ENCODE measurements at regions not wholly inside any gene's neighbourhood (a gene's known extent, or its start where the extent isn't known, plus 50 kb on each side); places are given as distances from the start of the nearest gene placed in this dataset.

DNA sequence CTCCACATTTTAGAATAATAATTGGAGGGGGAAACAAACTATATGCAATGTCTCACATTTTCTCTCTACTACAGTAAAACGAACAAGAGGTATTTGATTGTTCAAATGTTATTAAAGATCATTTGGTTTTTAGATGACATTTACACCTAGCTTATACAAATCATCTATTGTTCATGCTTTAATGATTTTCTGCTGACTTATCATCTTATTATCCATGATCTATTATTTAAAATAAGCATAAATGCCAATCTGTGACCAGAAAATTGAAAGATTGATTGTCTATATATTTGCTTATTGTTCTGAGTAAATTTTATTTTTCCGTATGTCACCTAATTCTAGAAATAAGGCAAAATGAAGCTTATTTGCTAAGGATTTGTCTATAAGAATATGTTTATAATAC lies 537.2 kb downstream of the KCNJ3 start:
- DNase-seq (ENCODE audit: low read depth): no peak
- no peak overlapping the region for H3K4me3 ChIP-seq (ENCODE audit: low read length)
- TF ChIP-seq, protein P1, sequence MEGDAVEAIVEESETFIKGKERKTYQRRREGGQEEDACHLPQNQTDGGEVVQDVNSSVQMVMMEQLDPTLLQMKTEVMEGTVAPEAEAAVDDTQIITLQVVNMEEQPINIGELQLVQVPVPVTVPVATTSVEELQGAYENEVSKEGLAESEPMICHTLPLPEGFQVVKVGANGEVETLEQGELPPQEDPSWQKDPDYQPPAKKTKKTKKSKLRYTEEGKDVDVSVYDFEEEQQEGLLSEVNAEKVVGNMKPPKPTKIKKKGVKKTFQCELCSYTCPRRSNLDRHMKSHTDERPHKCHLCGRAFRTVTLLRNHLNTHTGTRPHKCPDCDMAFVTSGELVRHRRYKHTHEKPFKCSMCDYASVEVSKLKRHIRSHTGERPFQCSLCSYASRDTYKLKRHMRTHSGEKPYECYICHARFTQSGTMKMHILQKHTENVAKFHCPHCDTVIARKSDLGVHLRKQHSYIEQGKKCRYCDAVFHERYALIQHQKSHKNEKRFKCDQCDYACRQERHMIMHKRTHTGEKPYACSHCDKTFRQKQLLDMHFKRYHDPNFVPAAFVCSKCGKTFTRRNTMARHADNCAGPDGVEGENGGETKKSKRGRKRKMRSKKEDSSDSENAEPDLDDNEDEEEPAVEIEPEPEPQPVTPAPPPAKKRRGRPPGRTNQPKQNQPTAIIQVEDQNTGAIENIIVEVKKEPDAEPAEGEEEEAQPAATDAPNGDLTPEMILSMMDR (IDR thresholded peaks at IDR 0.05; ENCODE audit: insufficient read depth, low read depth, low read length, missing control alignments): no peak

GRCh38 chr2:155223781-155224406 lies 525.4 kb downstream of the KCNJ3 start:
- H3K4me3 ChIP-seq (ENCODE audit: low read length): no peak overlapping the region
- TF ChIP-seq, protein P1 (IDR thresholded peaks at IDR 0.05; ENCODE audit: insufficient read depth, low read depth, low read length, missing control alignments): peak; percentile 9
- peak; percentile 20 for DNase-seq (ENCODE audit: low read depth)

GRCh38 chr2:155218945-155219344 lies 520.5 kb downstream of the KCNJ3 start:
- no peak for DNase-seq (ENCODE audit: low read depth)
- H3K4me3 ChIP-seq (ENCODE audit: low read length): no peak overlapping the region
- TF ChIP-seq, protein P1 (IDR thresholded peaks at IDR 0.05; ENCODE audit: insufficient read depth, low read depth, low read length, missing control alignments): no peak

DNA sequence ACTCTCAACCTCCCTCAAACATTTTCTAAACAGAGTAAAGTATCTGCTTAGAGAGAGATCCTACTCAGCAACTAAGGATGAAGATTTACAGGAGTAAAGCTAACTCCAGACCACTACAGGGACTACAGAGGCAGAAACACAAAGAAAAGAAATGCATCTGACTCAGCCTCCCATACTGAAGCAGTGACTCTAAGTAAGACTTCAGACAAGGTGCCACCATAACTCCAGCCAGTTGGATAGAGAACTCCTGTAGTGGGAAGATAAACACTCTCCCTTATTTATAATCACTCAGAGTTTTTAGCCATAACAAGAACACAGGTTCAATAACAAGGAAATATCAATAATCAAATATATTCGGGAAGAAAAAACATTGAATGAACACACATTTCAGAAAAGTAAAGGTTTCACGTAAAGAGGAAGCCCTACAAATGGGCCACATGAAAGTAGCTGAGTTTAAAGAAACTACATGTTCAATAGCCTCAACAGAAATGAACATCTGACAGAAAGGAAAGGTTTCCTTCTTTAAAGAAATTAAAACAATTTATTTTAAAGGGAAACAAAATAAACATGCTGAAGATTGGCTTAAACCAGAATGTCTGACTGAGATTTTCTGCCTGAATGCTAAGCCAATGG lies 519.9 kb downstream of the KCNJ3 start:
- no peak for DNase-seq (ENCODE audit: low read depth)
- no peak overlapping the region for H3K4me3 ChIP-seq (ENCODE audit: low read length)
- TF ChIP-seq, protein P1 (IDR thresholded peaks at IDR 0.05; ENCODE audit: insufficient read depth, low read depth, low read length, missing control alignments): no peak

DNA sequence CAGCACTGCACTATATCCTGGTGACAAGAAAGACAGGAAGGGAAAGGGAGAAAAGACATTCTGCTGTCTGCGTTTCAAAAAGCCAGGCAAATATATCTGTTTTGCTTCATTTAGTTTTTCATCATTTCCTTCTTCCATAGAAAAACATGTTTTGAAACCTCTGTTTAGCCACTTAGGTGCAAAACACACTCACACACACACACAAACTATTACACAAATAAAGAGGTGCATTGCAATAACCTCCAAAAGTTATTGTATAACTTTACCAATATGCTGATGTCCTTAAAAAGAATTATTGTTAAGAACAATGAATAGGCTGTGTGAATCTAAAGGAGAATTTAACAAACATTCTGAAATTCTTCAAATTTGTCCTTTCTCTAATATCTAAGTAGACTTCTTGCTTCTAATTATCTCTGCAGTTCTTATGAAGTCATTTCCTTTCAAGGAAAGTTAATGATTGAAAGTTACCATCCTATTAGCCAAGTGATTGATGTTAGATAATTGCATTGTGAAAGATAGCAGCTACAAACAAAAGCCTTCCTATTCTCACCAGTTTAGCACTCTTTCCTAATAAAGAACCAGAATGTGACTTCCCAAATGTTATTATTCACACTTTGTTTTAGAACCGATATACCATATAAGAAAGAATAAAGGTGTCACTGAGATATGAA lies 516.7 kb downstream of the KCNJ3 start:
- TF ChIP-seq, protein P1 (IDR thresholded peaks at IDR 0.05; ENCODE audit: insufficient read depth, low read depth, low read length, missing control alignments): no peak
- no peak overlapping the region for H3K4me3 ChIP-seq (ENCODE audit: low read length)
- DNase-seq (ENCODE audit: low read depth): no peak

- no peak for DNase-seq (ENCODE audit: low read depth)
- H3K4me3 ChIP-seq (ENCODE audit: low read length): no peak overlapping the region
- TF ChIP-seq, protein P1 (IDR thresholded peaks at IDR 0.05; ENCODE audit: insufficient read depth, low read depth, low read length, missing control alignments): no peak
Measured at GRCh38 chr2:155209696-155210450, 511.4 kb downstream of the KCNJ3 start.
